IMR-90 (cell line): ENCODE measurements at regions not wholly inside any gene's neighbourhood (a gene's known extent, or its start where the extent isn't known, plus 50 kb on each side); places are given as distances from the start of the nearest gene placed in this dataset.

Experiments
- ATAC-seq: fragments of 200-7000 bp; cut with Tn5 transposase; 2 replicates; pipeline ENCODE4 v1.9.1; 2020; ENCODE audit warnings: low read depth, mild to moderate bottlenecking, moderate library complexity
- BruUV-seq: library from RNA; stranded (reverse); fragments of 400-500 nt; replicated peaks from 2 replicates; lab custom pipeline; 2021; lab: Mats Ljungman, UMichigan
- CTCF ChIA-PET: fragments of 300-600 bp; formaldehyde crosslinking; extraction: SDS; loops from one replicate; lab custom pipeline; 2021; ENCODE audit warnings: antibody characterized with exemption; lab: Yijun Ruan, JAX
- POLR2A ChIA-PET: fragments of 300-600 bp; sonication (Branson Sonifier 250); formaldehyde crosslinking; loops from one replicate; lab custom pipeline; 2022; ENCODE audit warnings: antibody characterized with exemption; ENCODE audit not compliant: unreplicated experiment; lab: Charles Lee
- DNase-seq: peaks from one replicate; pipeline ENCODE4 v3.0.0; 2013
- H2AFZ ChIP-seq: replicated peaks from 2 replicates; pipeline ENCODE3; 2013; ENCODE audit warnings: low read length, mild to moderate bottlenecking; ENCODE audit not compliant: poor library complexity
- H2AK5ac ChIP-seq: 2 replicates; pipeline ENCODE4 v1.6.1; 2013; ENCODE audit warnings: low read depth, low read length, inconsistent platforms
- H2AK9ac ChIP-seq: replicated peaks from 2 replicates; pipeline ENCODE3; 2013; ENCODE audit warnings: mild to moderate bottlenecking, low read depth, low read length, moderate library complexity; ENCODE audit not compliant: poor library complexity
- H2BK120ac ChIP-seq: 2 replicates; pipeline ENCODE4 v1.6.1; 2013; ENCODE audit warnings: low read depth, low read length, inconsistent platforms
- H2BK15ac ChIP-seq: 3 replicates; pipeline ENCODE4 v1.6.1; 2013; ENCODE audit warnings: low read depth, low read length, inconsistent platforms
- H2BK20ac ChIP-seq: 2 replicates; pipeline ENCODE4 v1.6.1; 2013; ENCODE audit warnings: low read depth, mild to moderate bottlenecking, inconsistent platforms, low read length, moderate library complexity
- H2BK5ac ChIP-seq: 2 replicates; pipeline ENCODE4 v1.6.1; 2013; ENCODE audit warnings: mild to moderate bottlenecking, low read depth, low read length, inconsistent platforms; ENCODE audit not compliant: poor library complexity, severe bottlenecking
- H3K14ac ChIP-seq: replicated peaks from 2 replicates; pipeline ENCODE4 v1.6.1; 2013; ENCODE audit warnings: low read depth, low read length, inconsistent platforms
- H3K18ac ChIP-seq: 2 replicates; pipeline ENCODE4 v1.6.1; 2013; ENCODE audit warnings: low read depth, low read length, control low read depth
- H3K23ac ChIP-seq: 2 replicates; pipeline ENCODE4 v1.6.1; 2013; ENCODE audit warnings: low read depth, low read length, inconsistent platforms
- H3K27ac ChIP-seq: 2 replicates; pipeline ENCODE4 v1.5.1; 2013; ENCODE audit warnings: mild to moderate bottlenecking, control low read depth, low read length; ENCODE audit not compliant: insufficient read depth
- H3K27me3 ChIP-seq: 2 replicates; pipeline ENCODE4 v1.6.1; 2013; ENCODE audit warnings: low read length; ENCODE audit not compliant: control insufficient read depth, insufficient read depth
- H3K36me3 ChIP-seq: 2 replicates; pipeline ENCODE4 v1.6.1; 2013; ENCODE audit warnings: low read length, mixed read lengths; ENCODE audit not compliant: control insufficient read depth, insufficient read depth
- H3K4ac ChIP-seq: 2 replicates; pipeline ENCODE4 v1.6.1; 2013; ENCODE audit warnings: low read depth, low read length, inconsistent platforms
- H3K4me1 ChIP-seq: 2 replicates; pipeline ENCODE4 v1.6.1; 2013; ENCODE audit warnings: low read length, mixed read lengths; ENCODE audit not compliant: control insufficient read depth, insufficient read depth
- H3K4me2 ChIP-seq: 2 replicates; pipeline ENCODE4 v1.6.1; 2013; ENCODE audit warnings: low read depth, mild to moderate bottlenecking, control low read depth, low read length, moderate library complexity
- H3K4me3 ChIP-seq: 2 replicates; pipeline ENCODE4 v1.5.1; 2013; ENCODE audit warnings: low read depth, mild to moderate bottlenecking, control low read depth, low read length, moderate library complexity; ENCODE audit not compliant: insufficient read depth
- H3K56ac ChIP-seq: 2 replicates; pipeline ENCODE4 v1.6.1; 2013; ENCODE audit warnings: low read length, inconsistent platforms; ENCODE audit not compliant: insufficient read depth; ENCODE audit errors: extremely low read depth
- H3K79me1 ChIP-seq, 2 experiments: 2 replicates each; pipeline ENCODE4 v1.6.1; 2013; ENCODE audit warnings: low read length in 2 of 2, inconsistent platforms in 1 of 2, low read depth in 1 of 2
- H3K9ac ChIP-seq: 2 replicates; pipeline ENCODE4 v1.6.1; 2013; ENCODE audit warnings: low read depth, low read length, control low read depth
- H3K9me1 ChIP-seq: 2 replicates; pipeline ENCODE4 v1.6.1; 2013; ENCODE audit warnings: low read length, inconsistent platforms; ENCODE audit not compliant: insufficient read depth
- H3K9me3 ChIP-seq: 2 replicates; pipeline ENCODE4 v1.6.1; 2013; ENCODE audit warnings: low read length; ENCODE audit not compliant: control insufficient read depth, insufficient read depth
- H4K20me1 ChIP-seq: 2 replicates; pipeline ENCODE4 v1.6.1; 2013; ENCODE audit warnings: low read length, inconsistent platforms; ENCODE audit not compliant: insufficient read depth
- H4K5ac ChIP-seq: 2 replicates; pipeline ENCODE4 v1.6.1; 2013; ENCODE audit warnings: mild to moderate bottlenecking, low read depth, low read length, control low read depth
- H4K8ac ChIP-seq, 2 experiments: 2 replicates each; pipeline ENCODE4 v1.6.1; 2013; ENCODE audit warnings: low read depth in 2 of 2, low read length in 2 of 2, control low read depth in 1 of 2, inconsistent platforms in 1 of 2
- H4K91ac ChIP-seq: 2 replicates; pipeline ENCODE4 v1.6.1; 2013; ENCODE audit warnings: low read depth, low read length, inconsistent platforms; ENCODE audit not compliant: insufficient read depth
- BHLHE40 ChIP-seq: fragments of 150-350 bp; IDR thresholded peaks from 2 replicates; pipeline ENCODE4 v1.6.1; 2016; ENCODE audit warnings: mild to moderate bottlenecking, low read depth, low read length
- CEBPB ChIP-seq: IDR thresholded peaks from 2 replicates; pipeline ENCODE4 v1.6.1; 2012; ENCODE audit warnings: low read depth, low read length, improper control_type of control experiment
- CHD1 ChIP-seq: IDR thresholded peaks from 2 replicates; pipeline ENCODE4 v1.6.1; 2012; ENCODE audit warnings: low read depth, low read length, improper control_type of control experiment
- FOS ChIP-seq: fragments of 150-350 bp; IDR thresholded peaks from 2 replicates; pipeline ENCODE4 v1.6.1; 2016; ENCODE audit warnings: low read depth, low read length
- NFE2L2 ChIP-seq: fragments of 150-350 bp; IDR thresholded peaks from 2 replicates; pipeline ENCODE4 v1.6.1; 2016; ENCODE audit warnings: low read depth, mild to moderate bottlenecking, low read length
- POLR2A ChIP-seq: IDR thresholded peaks from 2 replicates; pipeline ENCODE4 v1.6.1; 2012; ENCODE audit warnings: mild to moderate bottlenecking, low read depth, low read length
- SMC3 ChIP-seq: fragments of 150-350 bp; IDR thresholded peaks from 2 replicates; pipeline ENCODE4 v1.6.1; 2016; ENCODE audit warnings: low read depth, mild to moderate bottlenecking, antibody characterized with exemption, low read length, moderate library complexity
- dilution Hi-C: fragments of 300-500 bp; cut with HindIII; formaldehyde crosslinking; loops from one replicate; pipeline ENCODE4 v1.14.3; 2018; ENCODE audit warnings: low sequenced_read_pairs; ENCODE audit not compliant: unreplicated experiment
- in situ Hi-C: fragments of 300-500 bp; cut with MboI; formaldehyde crosslinking; loops from 3 replicates; pipeline ENCODE4 v1.14.3; 2019; ENCODE audit warnings: low sequenced_read_pairs, inconsistent platforms, mixed read lengths
- intact Hi-C: fragments of 100-400 bp; cut with micrococcal nuclease; formaldehyde crosslinking; loops from 2 replicates; pipeline ENCODE4 v1.10.0; 2022
- TF ChIP-seq, protein P1 (sequence below): fragments of 150-350 bp; IDR thresholded peaks from 2 replicates; pipeline ENCODE4 v1.6.1; 2016; ENCODE audit warnings: low read depth, mild to moderate bottlenecking, low read length, moderate library complexity, borderline replicate concordance
- TF ChIP-seq, protein P2 (sequence below): fragments of 150-350 bp; IDR thresholded peaks from 2 replicates; pipeline ENCODE4 v1.6.1; 2017; ENCODE audit warnings: mild to moderate bottlenecking, antibody characterized with exemption, low read length, low read depth

DNA sequence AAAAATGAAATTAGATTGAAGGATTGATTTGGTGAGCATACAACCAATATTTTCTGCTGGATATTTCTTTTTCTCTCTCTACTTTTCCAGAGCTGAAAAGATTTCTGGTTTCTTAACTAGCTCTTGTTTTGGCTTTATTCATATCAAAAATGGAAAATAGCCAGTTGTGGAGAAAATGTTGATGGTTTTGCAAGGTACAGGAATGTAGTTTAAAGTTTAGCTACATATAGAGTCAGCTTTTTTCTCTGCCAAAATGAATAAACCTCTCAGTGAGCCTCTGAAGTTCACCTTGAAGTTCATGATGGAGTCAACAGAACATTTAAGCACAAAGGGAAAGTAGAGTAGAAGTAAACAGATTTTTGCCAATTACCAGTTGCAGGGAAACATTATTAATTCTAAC is 720.5 kb upstream of the ALCAM start:
- H4K8ac ChIP-seq, result no peak overlapping the region
- no peak overlapping the region for H3K4ac ChIP-seq
- H4K20me1 ChIP-seq, result no peaks in the 10 kb centered on the region
- ChIA-PET POLR2A (no interaction called here), CTCF (interaction anchor here (0.5 kb wide), 1 partner anchor 1191 kb away, joined by 4 read pairs; no protein-coding TSS in a partner anchor)
- no peaks in the 10 kb centered on the region for H3K79me1 ChIP-seq
- no peak overlapping the region for H3K14ac ChIP-seq
- H2BK120ac ChIP-seq, result no peak overlapping the region
- dilution Hi-C loops (no loop called here), intact Hi-C loops (no loop called here), in situ Hi-C loops (no loop called here)
- no peak overlapping the region for H2BK5ac ChIP-seq
- no peaks in the 10 kb centered on the region for H3K36me3 ChIP-seq
- H3K27me3 ChIP-seq, result no peaks in the 10 kb centered on the region
- no peak overlapping the region for H2AK9ac ChIP-seq
- no peak overlapping the region for H3K4me3 ChIP-seq
- H3K9ac ChIP-seq, result no peak overlapping the region
- no peak for DNase-seq
- H3K4me2 ChIP-seq, result no peak overlapping the region
- TF ChIP-seq NFE2L2 (no peak), CHD1 (no peak), FOS (no peak), CEBPB (no peak), BHLHE40 (no peak), POLR2A (no peak), SMC3 (no peak)
- TF ChIP-seq, protein P1, sequence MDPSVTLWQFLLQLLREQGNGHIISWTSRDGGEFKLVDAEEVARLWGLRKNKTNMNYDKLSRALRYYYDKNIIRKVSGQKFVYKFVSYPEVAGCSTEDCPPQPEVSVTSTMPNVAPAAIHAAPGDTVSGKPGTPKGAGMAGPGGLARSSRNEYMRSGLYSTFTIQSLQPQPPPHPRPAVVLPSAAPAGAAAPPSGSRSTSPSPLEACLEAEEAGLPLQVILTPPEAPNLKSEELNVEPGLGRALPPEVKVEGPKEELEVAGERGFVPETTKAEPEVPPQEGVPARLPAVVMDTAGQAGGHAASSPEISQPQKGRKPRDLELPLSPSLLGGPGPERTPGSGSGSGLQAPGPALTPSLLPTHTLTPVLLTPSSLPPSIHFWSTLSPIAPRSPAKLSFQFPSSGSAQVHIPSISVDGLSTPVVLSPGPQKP, result no peak
- TF ChIP-seq, protein P2, sequence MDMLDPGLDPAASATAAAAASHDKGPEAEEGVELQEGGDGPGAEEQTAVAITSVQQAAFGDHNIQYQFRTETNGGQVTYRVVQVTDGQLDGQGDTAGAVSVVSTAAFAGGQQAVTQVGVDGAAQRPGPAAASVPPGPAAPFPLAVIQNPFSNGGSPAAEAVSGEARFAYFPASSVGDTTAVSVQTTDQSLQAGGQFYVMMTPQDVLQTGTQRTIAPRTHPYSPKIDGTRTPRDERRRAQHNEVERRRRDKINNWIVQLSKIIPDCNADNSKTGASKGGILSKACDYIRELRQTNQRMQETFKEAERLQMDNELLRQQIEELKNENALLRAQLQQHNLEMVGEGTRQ, result no peak
- no peak for ATAC-seq
- no peak overlapping the region for H2AFZ ChIP-seq
- H4K5ac ChIP-seq, result no peak overlapping the region
- H2AK5ac ChIP-seq, result no peak overlapping the region
- no peak overlapping the region for H3K56ac ChIP-seq
- H3K9me3 ChIP-seq, result no peaks in the 10 kb centered on the region
- H3K27ac ChIP-seq, result no peak overlapping the region
- H3K23ac ChIP-seq, result no peak overlapping the region
- H4K91ac ChIP-seq, result no peak overlapping the region
- H2BK20ac ChIP-seq, result no peak overlapping the region
- no peak overlapping the region for H3K18ac ChIP-seq
- no peaks in the 10 kb centered on the region for H3K4me1 ChIP-seq
- no peak overlapping the region for H2BK15ac ChIP-seq
- H3K9me1 ChIP-seq, result no peaks in the 10 kb centered on the region
- no TSS peak for BruUV-seq
